Esophagus squamous epithelium (tissue), 5 donors: ENCODE measurements at regions not wholly inside any gene's neighbourhood (a gene's known extent, or its start where the extent isn't known, plus 50 kb on each side); places are given as distances from the start of the nearest gene placed in this dataset.

Experiments used
- DNase-seq: peaks from one replicate; lab custom pipeline; 2025; lab: John Stamatoyannopoulos, UW
- H3K27ac ChIP-seq, 4 donors: fragments of 200-600 bp; sonication (generic); one replicate each; pipeline ENCODE4 v1.5.1; 2016 to 2019; ENCODE audit warnings: mild to moderate bottlenecking in 1 of 4
- H3K27me3 ChIP-seq, 4 donors: fragments of 200-600 bp; sonication (generic); 1 replicate in 3 of 4; 2 replicates in 1 of 4; pipeline versions ENCODE4 v1.5.1 to v1.6.0; 2017 to 2021; ENCODE audit warnings: antibody characterized with exemption in 1 of 4
- H3K36me3 ChIP-seq, 3 donors: fragments of 200-600 bp; sonication (generic); one replicate each; pipeline ENCODE4 v1.5.1; 2016 to 2019
- H3K4me1 ChIP-seq, 3 donors: fragments of 200-600 bp; sonication (generic); one replicate each; pipeline ENCODE4 v1.5.1; 2017 to 2019
- H3K4me3 ChIP-seq, 4 donors: fragments of 200-600 bp; sonication (generic); 1 replicate in 3 of 4; 2 replicates in 1 of 4; pipeline ENCODE4 v1.5.1; 2016 to 2019; ENCODE audit warnings: mild to moderate bottlenecking in 2 of 4, moderate library complexity in 1 of 4
- H3K9me3 ChIP-seq, 3 donors: fragments of 200-600 bp; sonication (generic); one replicate each; pipeline ENCODE4 v1.5.1; 2016 to 2019
- POLR2A ChIP-seq, 4 donors: fragments of 450-650 bp; IDR thresholded peaks; one replicate each; pipeline ENCODE4 v1.6.1; 2017; ENCODE audit warnings: antibody characterized with exemption in 4 of 4, mild to moderate bottlenecking in 4 of 4, moderate library complexity in 3 of 4
- WGBS, 2 donors: methylation state at CpG; one replicate each; pipeline ENCODE4 v1.1.5; 2018; 5-methylcytosine and 5-hydroxymethylcytosine counted together
- intact Hi-C: fragments of 100-400 bp; cut with DNase I; formaldehyde crosslinking; loops from one replicate; pipeline ENCODE4 v1.15.0; 2022
- TF ChIP-seq, protein P1 (sequence below), 6 experiments: fragments of 450-650 bp in 4 of 6; fragments of 200-600 bp in 2 of 6; sonication (generic) in 2 of 6; IDR thresholded peaks; one replicate each; pipeline ENCODE4 v1.5.1; 2016 to 2019; ENCODE audit warnings: antibody characterized with exemption in 6 of 6, mild to moderate bottlenecking in 4 of 6, moderate library complexity in 4 of 6
- donor health status: DM: yes; HTN: yes; CAD: no.

DNA sequence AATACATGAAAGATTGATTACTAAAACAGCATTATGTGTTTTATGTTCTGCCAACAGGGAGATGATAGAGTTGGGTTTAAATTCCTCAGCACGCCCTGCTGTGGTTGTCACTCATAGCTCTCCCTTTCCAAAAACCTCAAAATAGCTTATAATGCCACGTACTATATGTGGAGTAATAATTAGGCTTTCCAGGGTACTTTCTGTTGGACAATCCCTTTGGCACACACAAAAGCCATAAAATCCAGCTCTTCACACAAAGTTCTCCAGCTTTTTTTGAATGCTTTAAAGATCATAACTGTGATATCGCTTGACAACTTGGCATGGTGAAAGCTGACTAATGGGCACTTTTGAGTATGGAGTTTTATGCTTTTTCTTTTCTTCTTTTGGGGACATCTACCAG is 145.3 kb upstream of the DCN start:
- no peak for TF ChIP-seq POLR2A (IDR thresholded peaks at IDR 0.05)
- TF ChIP-seq, protein P1, sequence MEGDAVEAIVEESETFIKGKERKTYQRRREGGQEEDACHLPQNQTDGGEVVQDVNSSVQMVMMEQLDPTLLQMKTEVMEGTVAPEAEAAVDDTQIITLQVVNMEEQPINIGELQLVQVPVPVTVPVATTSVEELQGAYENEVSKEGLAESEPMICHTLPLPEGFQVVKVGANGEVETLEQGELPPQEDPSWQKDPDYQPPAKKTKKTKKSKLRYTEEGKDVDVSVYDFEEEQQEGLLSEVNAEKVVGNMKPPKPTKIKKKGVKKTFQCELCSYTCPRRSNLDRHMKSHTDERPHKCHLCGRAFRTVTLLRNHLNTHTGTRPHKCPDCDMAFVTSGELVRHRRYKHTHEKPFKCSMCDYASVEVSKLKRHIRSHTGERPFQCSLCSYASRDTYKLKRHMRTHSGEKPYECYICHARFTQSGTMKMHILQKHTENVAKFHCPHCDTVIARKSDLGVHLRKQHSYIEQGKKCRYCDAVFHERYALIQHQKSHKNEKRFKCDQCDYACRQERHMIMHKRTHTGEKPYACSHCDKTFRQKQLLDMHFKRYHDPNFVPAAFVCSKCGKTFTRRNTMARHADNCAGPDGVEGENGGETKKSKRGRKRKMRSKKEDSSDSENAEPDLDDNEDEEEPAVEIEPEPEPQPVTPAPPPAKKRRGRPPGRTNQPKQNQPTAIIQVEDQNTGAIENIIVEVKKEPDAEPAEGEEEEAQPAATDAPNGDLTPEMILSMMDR (IDR thresholded peaks at IDR 0.05) = no peak
- peaks cover 0 to 18% (median 0%) of the 10 kb centered on the region in 3 donors for H3K4me1 ChIP-seq
- no peak overlapping the region for H3K4me3 ChIP-seq
- H3K9me3 ChIP-seq = no peaks in the 10 kb centered on the region
- H3K36me3 ChIP-seq = no peaks in the 10 kb centered on the region
- intact Hi-C loops = loop anchor here (5.0 to 10.0 kb wide), 2 partner anchors 151 to 343 kb away; no protein-coding TSS in a partner anchor
- no peak for DNase-seq
- 17 to 30% methylated on average over 3 of the region's 3 CpGs for WGBS, 2 donors
- H3K27ac ChIP-seq = peak overlapping the region in 3 of 4 donors; percentile 18 to 61 (median 60)
- H3K27me3 ChIP-seq = no peaks in the 10 kb centered on the region

DNA sequence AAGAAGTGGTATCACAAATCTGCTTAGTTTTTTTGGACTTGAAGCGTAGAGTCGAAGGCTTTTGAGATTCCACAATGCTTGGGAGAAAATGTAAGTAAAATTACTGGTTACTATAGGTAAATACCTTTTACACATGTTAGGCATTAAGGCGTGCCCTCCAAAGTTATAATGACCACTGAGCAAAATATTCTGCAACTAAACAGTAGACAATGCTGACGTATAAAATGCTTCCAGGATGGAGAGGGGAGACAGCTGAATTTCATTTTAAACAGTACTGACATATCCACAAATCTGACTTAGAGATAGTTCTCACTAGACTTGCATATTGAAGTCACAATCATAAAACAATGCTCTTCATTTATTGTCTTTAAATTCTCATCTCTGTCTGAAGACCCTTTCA is 144.5 kb upstream of the DCN start:
- Histone ChIP-seq H3K4me3 (peak overlapping the region in 1 of 4 donors; percentile 22), H3K36me3 (no peaks in the 10 kb centered on the region), H3K4me1 (peaks cover 0 to 18% (median 0%) of the 10 kb centered on the region in 3 donors), H3K27ac (peak overlapping the region in 3 of 4 donors; percentile 55 to 61 (median 60)), H3K9me3 (no peaks in the 10 kb centered on the region), H3K27me3 (no peaks in the 10 kb centered on the region)
- DNase-seq = no peak
- TF ChIP-seq POLR2A (IDR thresholded peaks at IDR 0.05) = no peak
- TF ChIP-seq, protein P1 (IDR thresholded peaks at IDR 0.05) = no peak
- 71 to 86% methylated on average over 4 of the region's 4 CpGs for WGBS, 2 donors
- intact Hi-C loops = loop anchor here (5.0 to 10.0 kb wide), 2 partner anchors 150 to 342 kb away; no protein-coding TSS in a partner anchor

DNA sequence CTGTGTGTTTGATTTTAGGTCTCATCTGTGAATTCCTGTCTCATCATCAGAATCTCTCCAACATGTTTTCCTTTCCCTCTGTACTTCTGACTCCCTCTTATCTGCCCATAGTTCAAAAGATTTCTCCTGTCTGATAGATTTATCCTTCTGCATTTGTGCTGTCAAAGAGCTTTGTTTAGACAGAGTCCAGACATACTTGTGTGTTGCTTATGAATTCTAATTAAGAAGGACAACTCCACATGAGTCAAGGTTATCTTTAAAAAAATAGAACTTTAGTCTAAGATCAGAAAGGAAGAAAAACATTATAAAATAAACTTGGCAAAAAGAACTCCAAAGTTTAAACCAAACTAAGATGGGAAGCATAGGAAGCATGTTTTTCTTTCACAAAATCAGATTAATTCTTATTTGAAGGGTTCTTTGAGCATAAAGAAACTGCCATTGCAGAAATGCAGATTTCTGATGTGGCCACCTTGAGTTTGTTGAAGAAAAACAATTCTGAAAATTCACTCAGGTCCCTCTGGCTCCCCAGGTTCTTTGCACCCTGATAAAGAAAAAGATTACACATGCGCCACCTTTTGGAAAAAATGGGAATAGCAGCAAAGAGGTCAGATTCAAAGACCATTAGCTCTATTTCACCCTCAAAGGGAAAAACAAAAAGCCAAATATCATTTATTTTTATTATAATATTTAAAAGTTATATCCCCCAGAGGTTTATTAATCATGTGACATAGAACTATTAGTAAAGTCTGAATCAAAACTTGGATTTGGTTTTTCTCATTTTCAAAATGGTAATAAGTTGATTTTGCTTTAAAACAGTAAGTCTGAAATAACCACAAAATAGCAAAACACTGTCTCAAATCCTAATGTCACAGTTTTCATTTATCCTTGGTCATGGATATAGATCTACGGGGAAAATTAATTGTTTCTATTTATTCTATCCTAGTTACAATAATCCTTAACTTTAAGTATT is 143.7 kb upstream of the DCN start:
- no peaks in the 10 kb centered on the region for H3K36me3 ChIP-seq
- no peaks in the 10 kb centered on the region for H3K9me3 ChIP-seq
- intact Hi-C loops = loop anchor here (5.0 to 10.0 kb wide), 2 partner anchors 149 to 342 kb away; no protein-coding TSS in a partner anchor
- H3K27ac ChIP-seq = peak overlapping the region in 2 of 4 donors; percentile 60 to 61
- peak overlapping the region in 1 of 4 donors; percentile 22 for H3K4me3 ChIP-seq
- H3K4me1 ChIP-seq = peaks cover 0 to 18% (median 0%) of the 10 kb centered on the region in 3 donors
- DNase-seq = no peak
- TF ChIP-seq, protein P1 (IDR thresholded peaks at IDR 0.05) = peak; percentile 42 to 82 (median 76)
- TF ChIP-seq POLR2A (IDR thresholded peaks at IDR 0.05) = no peak
- 14 to 25% methylated on average over 2 of the region's 2 CpGs for WGBS, 2 donors
- no peaks in the 10 kb centered on the region for H3K27me3 ChIP-seq

DNA sequence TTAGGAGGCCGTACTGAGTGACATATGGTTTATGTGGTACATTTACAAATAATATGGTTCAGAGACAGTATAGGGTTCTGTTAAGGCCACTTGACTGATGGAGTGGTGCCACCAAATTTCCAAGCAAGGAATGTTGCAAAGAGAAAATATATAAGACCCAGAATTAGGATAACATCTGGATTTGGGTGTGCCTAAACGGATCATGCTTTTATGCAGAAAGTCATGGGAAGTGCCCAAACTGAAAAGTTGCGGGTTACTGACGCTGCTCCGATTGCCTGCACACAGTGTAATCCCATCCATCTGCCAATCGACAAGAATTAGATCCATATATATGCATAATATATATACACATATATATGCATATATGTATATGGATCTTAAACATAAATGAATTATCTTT is 138.4 kb upstream of the DCN start:
- no peaks in the 10 kb centered on the region for H3K9me3 ChIP-seq
- H3K27me3 ChIP-seq = no peaks in the 10 kb centered on the region
- intact Hi-C loops = loop anchor here (10.0 kb wide), 1 partner anchor 336 kb away; no protein-coding TSS in a partner anchor
- H3K36me3 ChIP-seq = no peaks in the 10 kb centered on the region
- no peaks in the 10 kb centered on the region for H3K4me1 ChIP-seq
- DNase-seq = no peak
- no peak overlapping the region for H3K4me3 ChIP-seq
- 90 to 94% methylated on average over 6 of the region's 6 CpGs for WGBS, 2 donors
- no peak overlapping the region for H3K27ac ChIP-seq
- TF ChIP-seq POLR2A (IDR thresholded peaks at IDR 0.05) = no peak
- TF ChIP-seq, protein P1 (IDR thresholded peaks at IDR 0.05) = no peak
